Ectodermal cell (in vitro differentiated cells): ENCODE measurements at regions not wholly inside any gene's neighbourhood (a gene's known extent, or its start where the extent isn't known, plus 50 kb on each side); places are given as distances from the start of the nearest gene placed in this dataset.
"Not testable (repeated sequence)": the region's sequence is repeated elsewhere in the genome, so short reads cannot be mapped to it uniquely, and the experiment has no call there.

ENCODE experiments used
- H3K27ac ChIP-seq: 2 replicates; pipeline ENCODE4 v1.7.0; 2013; ENCODE audit warnings: mild to moderate bottlenecking, low read depth, low read length; ENCODE audit not compliant: insufficient read depth, poor library complexity, severe bottlenecking
- H3K27me3 ChIP-seq: 2 replicates; pipeline ENCODE4 v1.7.0; 2013; ENCODE audit warnings: mild to moderate bottlenecking, low read length; ENCODE audit not compliant: insufficient read depth, control insufficient read depth, poor library complexity, severe bottlenecking
- H3K36me3 ChIP-seq: one replicate; pipeline ENCODE4 v1.7.0; 2013; ENCODE audit warnings: low read length; ENCODE audit not compliant: control insufficient read depth, insufficient read depth
- H3K4me1 ChIP-seq: one replicate; pipeline ENCODE4 v1.7.0; 2013; ENCODE audit warnings: low read length; ENCODE audit not compliant: control insufficient read depth, insufficient read depth
- H3K4me3 ChIP-seq: 2 replicates; pipeline ENCODE4 v1.7.0; 2013; ENCODE audit warnings: low read depth, low read length, control low read depth; ENCODE audit not compliant: insufficient read depth
- H3K9me3 ChIP-seq: 2 replicates; pipeline ENCODE4 v1.7.0; 2013; ENCODE audit warnings: mild to moderate bottlenecking, low read length, moderate library complexity; ENCODE audit not compliant: control insufficient read depth
- WGBS, 2 experiments: methylation state at CpG; one replicate each; pipeline ENCODE4 v1.1.7; 2013; ENCODE audit warnings: missing lambda C conversion rate in 2 of 2; 5-methylcytosine and 5-hydroxymethylcytosine counted together

DNA sequence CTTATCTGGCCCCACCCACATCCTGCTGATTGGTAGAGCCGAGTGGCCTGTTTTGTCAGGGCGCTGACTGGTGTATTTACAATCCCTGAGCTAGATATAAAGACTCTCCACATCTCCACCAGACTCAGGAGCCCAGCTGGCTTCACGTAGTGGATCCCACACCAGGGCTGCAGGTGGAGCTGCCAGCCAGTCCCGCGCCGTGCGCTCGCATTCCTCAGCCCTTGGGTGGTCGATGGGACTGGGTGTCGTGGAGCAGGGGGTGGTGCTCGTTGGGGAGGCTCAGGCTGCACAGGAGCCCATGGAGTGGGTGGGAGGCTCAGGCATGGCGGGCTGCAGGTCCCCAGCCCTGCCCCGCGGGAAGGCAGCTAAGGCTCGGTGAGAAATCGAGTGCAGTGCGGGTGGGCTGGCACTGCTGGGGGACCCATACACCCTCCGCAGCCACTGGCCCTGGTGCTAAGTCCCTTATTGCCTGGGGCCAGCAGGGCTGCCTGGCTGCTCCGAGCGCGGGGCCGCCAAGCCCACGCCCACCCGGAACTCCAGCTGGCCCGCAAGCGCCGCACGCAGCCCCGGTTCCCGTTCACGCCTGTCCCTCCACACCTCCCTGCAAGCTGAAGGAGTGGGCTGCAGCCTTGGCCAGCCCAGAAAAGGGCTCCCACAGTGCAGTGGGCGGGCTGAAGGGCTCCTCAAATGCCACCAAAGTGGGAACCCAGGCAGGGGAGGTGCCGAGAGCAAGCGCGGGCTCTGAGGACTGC, 97.4 kb upstream of the MALRD1 start:
- H3K9me3 ChIP-seq, H3K4me1 ChIP-seq, H3K4me3 ChIP-seq, H3K36me3 ChIP-seq, H3K27me3 ChIP-seq, H3K27ac ChIP-seq: not testable (repeated sequence)
- 93 to 94% methylated on average over 32 to 35 of the region's 35 CpGs for WGBS, 2 experiments

DNA sequence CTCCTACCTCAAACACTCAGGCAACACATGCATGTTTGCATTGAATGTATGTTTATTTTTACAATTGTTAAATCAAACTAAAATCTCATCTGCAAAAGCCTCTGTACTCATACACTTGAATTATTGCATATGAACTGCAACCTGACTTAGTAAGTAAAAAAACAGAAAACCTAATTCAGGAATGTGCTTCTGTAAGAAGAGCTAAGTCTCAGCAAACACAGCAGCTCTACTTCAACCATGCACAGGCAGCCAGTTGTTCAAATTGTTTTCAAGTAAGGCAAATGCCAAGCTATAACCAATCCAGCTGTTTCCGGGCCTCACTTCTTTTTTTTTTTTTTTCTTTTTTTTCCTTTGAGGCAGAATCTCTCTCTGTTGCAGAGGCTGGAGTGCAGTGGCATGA, 93.5 kb upstream of the MALRD1 start:
- Histone ChIP-seq H3K9me3 (no peaks in the 10 kb centered on the region), H3K4me1 (no peaks in the 10 kb centered on the region), H3K27me3 (no peaks in the 10 kb centered on the region), H3K4me3 (no peak overlapping the region), H3K36me3 (no peaks in the 10 kb centered on the region), H3K27ac (no peak overlapping the region)
- 91 to 96% methylated on average over 1 of the region's 1 CpG for WGBS, 2 experiments

DNA sequence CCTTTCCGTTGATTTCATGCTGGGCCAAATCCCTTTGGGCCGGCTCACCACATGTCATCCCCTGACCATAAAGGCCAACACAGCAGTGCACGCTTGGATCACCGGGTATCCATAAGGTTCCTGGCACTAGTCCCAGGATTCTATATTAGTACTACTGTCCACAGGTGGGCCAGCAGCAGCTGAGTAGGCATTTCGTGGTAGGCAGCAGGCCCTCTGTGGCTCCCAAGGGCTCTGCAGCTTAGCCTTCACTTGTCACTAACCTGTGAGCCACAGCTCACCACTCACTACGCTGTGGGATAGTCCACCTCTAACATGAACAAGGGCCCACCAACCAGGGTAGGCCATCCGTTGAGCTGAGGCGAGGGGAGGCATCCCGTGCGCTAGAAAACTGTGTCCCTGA, 89.2 kb upstream of the MALRD1 start:
- Histone ChIP-seq H3K4me3 (no peak overlapping the region), H3K4me1 (no peaks in the 10 kb centered on the region), H3K27ac (no peak overlapping the region), H3K27me3 (no peaks in the 10 kb centered on the region), H3K9me3 (no peaks in the 10 kb centered on the region), H3K36me3 (no peaks in the 10 kb centered on the region)
- WGBS, 2 experiments = 91% methylated on average over 10 of the region's 10 CpGs

DNA sequence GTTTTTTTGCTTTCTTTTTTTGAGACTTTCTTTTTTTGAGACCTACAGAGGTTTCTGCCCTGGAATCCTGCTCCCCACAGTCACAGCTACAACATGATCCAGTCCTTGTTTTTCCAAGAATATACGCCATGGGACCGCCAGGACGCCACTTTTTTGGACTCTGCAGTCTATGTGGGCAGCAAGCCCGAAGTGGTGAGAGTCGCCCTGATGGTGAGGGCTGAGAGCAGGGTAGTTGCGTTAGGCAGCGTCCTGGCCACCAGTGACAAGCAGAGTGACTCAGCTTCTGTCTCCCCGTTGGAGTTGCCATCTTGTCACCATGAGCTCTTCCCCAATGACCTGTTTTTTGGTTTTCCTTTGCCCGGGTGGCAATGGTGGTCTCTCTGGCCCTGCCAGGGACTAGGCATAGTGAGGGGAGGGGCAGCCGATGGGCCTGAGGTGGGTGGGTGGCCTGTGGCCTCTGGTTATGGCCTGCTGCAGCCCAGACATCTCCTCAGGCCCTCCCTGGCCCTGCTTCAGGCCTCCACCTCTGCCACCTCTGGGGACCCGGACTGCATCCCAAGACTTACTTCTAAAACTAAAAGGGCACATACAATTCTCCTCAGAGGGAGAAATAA, 88.0 kb upstream of the MALRD1 start:
- Histone ChIP-seq H3K9me3 (no peaks in the 10 kb centered on the region), H3K27me3 (no peaks in the 10 kb centered on the region), H3K36me3 (no peaks in the 10 kb centered on the region), H3K4me1 (no peaks in the 10 kb centered on the region), H3K27ac (no peak overlapping the region), H3K4me3 (no peak overlapping the region)
- 92 to 95% methylated on average over 11 of the region's 11 CpGs for WGBS, 2 experiments

DNA sequence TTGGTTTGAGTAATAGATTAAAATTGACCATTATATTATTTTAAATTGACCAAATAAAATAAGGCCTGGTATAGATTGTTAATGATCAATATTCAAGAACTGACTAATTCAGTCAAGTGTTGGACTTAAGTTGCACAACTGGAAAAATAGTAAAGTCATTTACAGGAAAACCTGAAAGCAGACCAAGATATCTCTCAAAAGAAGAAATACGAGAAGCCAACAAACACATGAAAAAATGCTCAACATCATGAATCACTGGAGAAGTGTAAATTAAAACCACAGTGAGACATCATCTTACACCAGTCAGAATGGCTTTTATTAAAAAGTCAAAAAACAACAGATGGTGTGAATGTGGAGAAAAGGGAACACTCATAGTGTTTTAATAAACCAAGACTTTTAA, 80.4 kb upstream of the MALRD1 start:
- no peaks in the 10 kb centered on the region for H3K4me1 ChIP-seq
- no peak overlapping the region for H3K27ac ChIP-seq
- H3K27me3 ChIP-seq = no peaks in the 10 kb centered on the region
- no peaks in the 10 kb centered on the region for H3K36me3 ChIP-seq
- H3K4me3 ChIP-seq = no peak overlapping the region
- H3K9me3 ChIP-seq = no peaks in the 10 kb centered on the region
- 71 to 100% methylated on average over 1 of the region's 1 CpG for WGBS, 2 experiments

DNA sequence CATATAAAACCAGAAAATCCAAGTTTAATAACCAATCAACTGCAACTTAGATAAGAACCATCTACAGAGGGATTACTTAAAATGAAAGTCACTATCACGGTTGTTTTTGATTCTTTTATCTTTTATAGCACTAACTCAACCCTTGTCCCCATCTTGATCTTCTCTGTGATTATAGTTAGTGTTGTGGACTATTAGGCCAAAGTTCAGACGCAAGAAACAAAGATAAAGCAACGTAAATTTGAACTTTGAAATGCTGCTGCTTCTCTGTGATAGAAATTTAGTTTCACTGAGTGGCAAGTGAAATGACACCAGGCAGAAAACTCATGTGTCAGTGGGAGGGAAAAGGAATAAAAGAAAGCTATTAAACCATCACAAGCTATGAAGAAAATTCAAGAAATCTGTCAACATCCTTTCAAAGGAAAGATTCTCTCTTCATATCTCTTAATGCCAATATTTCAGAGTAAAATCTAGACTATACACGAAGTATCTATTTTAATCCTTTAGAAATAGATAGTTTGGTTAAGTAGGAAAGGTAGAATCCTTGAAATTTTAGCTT, 71.8 kb upstream of the MALRD1 start:
- no peaks in the 10 kb centered on the region for H3K9me3 ChIP-seq
- no peak overlapping the region for H3K27ac ChIP-seq
- H3K4me1 ChIP-seq = no peaks in the 10 kb centered on the region
- H3K27me3 ChIP-seq = no peaks in the 10 kb centered on the region
- WGBS, 2 experiments = 94% methylated on average over 2 to 4 of the region's 4 CpGs
- no peaks in the 10 kb centered on the region for H3K36me3 ChIP-seq
- H3K4me3 ChIP-seq = no peak overlapping the region

DNA sequence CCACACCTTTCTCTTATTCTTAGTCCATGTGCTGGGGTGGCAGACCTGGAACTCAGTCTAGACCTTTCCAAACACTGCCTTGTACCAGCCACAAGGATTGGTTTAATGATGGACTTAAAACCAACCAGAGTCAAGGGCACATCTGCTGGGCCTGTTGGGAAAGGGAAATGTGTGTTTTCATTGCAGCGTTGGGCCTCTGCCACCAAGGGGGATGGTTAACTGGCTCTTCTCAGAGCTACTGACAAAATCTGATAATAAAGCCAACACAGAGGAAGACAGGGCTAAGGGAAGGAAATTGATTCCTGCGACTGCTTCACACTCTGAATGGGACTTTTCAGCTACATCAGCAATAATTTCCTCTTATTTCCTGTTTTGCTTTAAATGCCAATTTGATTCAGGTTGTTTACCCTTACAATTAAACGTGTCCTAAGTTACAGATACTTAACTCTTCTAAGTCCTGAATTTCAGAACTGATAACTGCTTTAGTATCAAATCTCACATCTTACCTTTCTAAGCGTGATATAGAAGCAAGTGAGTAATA, 68.4 kb upstream of the MALRD1 start:
- no peaks in the 10 kb centered on the region for H3K9me3 ChIP-seq
- no peaks in the 10 kb centered on the region for H3K27me3 ChIP-seq
- H3K4me3 ChIP-seq = no peak overlapping the region
- no peaks in the 10 kb centered on the region for H3K36me3 ChIP-seq
- no peaks in the 10 kb centered on the region for H3K4me1 ChIP-seq
- WGBS, 2 experiments = 86 to 90% methylated on average over 3 of the region's 4 CpGs
- no peak overlapping the region for H3K27ac ChIP-seq

DNA sequence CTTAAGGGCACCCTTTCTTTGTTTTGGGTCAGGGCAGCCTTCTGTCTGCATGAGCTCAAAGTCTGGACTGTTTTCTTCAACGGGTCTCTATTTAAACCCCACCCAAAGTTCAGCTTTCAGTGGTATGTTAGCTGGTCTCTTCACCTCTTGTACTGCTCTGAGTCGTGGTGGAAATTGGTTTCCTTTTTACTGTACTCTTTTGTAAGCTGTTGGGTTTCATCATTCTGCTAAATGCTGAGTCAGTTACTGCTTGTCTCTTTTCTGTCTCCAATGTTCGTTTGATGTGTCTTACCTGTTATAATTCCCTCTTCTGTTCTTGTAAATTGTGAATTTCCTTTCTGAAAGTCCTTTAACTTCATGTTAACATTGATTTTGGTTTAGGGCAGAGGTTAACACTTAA, 64.1 kb upstream of the MALRD1 start:
- Histone ChIP-seq H3K9me3 (no peaks in the 10 kb centered on the region), H3K27me3 (no peaks in the 10 kb centered on the region), H3K36me3 (no peaks in the 10 kb centered on the region), H3K27ac (no peak overlapping the region), H3K4me1 (no peaks in the 10 kb centered on the region), H3K4me3 (no peak overlapping the region)
- 82 to 86% methylated on average over 3 of the region's 3 CpGs for WGBS, 2 experiments

DNA sequence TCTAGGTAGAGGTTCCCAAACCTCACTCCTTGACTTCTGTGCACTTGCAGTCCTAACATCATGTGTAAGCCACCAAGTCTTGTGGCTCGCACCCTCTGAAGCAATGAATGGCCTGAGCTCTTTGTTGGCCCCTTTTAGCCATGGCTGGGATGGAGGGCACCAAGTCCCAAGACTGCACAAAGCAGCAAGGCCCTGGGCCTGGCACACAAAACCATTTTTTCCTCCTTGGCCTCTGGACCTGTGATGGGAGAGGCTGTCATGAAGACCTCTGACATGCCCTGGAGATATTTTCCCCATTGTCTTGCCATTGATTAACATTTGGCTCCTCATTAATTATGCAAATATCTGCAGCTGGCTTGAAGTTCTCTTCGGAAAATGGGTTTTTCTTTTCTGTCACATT, 60.3 kb upstream of the MALRD1 start:
- Histone ChIP-seq H3K9me3 (no peaks in the 10 kb centered on the region), H3K4me3 (no peak overlapping the region), H3K27ac (no peak overlapping the region), H3K36me3 (no peaks in the 10 kb centered on the region), H3K27me3 (no peaks in the 10 kb centered on the region), H3K4me1 (no peaks in the 10 kb centered on the region)
- 92 to 95% methylated on average over 2 of the region's 2 CpGs for WGBS, 2 experiments
